H1 (cell line): ENCODE measurements at regions not wholly inside any gene's neighbourhood (a gene's known extent, or its start where the extent isn't known, plus 50 kb on each side); places are given as distances from the start of the nearest gene placed in this dataset.

Source experiments
- HDAC6 ChIP-seq: IDR thresholded peaks from one replicate; pipeline ENCODE4 v1.7.1; 2012; ENCODE audit warnings: low read depth, mild to moderate bottlenecking, inconsistent platforms, low read length, moderate library complexity
- JUND ChIP-seq: IDR thresholded peaks from 2 replicates; pipeline ENCODE4 v1.6.1; 2011; ENCODE audit warnings: mild to moderate bottlenecking, improper control_type of control experiment, low read length
- SIRT6 ChIP-seq: IDR thresholded peaks from one replicate; pipeline ENCODE4 v1.7.1; 2012; ENCODE audit warnings: low read length, inconsistent platforms
- TF ChIP-seq, protein P1 (sequence below): fragments of 300-600 bp; sonication (generic); IDR thresholded peaks from 2 replicates; pipeline ENCODE4 v1.7.1; 2012; ENCODE audit warnings: low read length, moderate library complexity, mild to moderate bottlenecking, inconsistent platforms; ENCODE audit not compliant: insufficient replicate concordance

DNA sequence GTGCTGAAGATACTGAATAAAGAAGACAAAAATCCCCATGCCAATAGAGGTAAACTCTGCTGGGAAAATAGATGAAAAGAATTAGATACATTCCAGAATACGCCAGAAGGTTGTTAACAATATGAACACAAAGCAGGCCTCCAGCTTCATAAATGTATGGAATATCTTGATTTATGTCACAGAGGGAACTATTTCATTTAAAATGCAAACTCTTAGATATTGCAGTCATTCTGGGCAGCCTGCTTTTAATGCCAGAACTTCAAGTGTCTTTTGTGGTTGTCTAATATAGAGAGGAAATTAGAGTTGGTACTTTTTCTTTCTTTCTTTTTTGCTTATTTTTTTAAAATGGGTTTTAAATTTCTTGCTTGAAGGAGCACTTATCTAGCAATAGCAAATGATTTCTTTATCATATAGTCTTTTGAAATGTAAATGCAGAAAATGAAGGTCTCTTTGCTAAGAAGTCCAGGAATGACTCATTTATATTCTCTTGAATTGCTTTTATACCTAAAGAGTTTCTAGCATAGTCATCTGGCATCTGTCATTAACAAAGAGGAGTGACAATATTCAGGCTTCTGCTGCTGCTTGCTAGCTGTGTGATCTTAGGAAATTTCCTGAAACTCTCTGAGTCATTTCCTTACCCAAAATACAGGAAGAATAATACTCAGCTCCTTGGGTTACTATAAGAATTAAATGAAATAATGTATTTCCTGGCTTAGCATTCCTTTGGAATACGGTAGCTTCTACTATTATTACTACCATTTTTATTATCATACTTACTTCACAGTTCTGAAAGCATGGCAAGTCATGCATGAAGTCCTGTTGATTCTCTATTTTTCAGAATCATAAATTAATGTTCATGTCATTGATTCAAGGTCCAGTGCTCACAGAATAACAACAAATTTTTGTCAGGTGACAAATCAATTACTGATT lies 527.6 kb downstream of the DIPK2A start (continued):
- TF ChIP-seq, protein P1, sequence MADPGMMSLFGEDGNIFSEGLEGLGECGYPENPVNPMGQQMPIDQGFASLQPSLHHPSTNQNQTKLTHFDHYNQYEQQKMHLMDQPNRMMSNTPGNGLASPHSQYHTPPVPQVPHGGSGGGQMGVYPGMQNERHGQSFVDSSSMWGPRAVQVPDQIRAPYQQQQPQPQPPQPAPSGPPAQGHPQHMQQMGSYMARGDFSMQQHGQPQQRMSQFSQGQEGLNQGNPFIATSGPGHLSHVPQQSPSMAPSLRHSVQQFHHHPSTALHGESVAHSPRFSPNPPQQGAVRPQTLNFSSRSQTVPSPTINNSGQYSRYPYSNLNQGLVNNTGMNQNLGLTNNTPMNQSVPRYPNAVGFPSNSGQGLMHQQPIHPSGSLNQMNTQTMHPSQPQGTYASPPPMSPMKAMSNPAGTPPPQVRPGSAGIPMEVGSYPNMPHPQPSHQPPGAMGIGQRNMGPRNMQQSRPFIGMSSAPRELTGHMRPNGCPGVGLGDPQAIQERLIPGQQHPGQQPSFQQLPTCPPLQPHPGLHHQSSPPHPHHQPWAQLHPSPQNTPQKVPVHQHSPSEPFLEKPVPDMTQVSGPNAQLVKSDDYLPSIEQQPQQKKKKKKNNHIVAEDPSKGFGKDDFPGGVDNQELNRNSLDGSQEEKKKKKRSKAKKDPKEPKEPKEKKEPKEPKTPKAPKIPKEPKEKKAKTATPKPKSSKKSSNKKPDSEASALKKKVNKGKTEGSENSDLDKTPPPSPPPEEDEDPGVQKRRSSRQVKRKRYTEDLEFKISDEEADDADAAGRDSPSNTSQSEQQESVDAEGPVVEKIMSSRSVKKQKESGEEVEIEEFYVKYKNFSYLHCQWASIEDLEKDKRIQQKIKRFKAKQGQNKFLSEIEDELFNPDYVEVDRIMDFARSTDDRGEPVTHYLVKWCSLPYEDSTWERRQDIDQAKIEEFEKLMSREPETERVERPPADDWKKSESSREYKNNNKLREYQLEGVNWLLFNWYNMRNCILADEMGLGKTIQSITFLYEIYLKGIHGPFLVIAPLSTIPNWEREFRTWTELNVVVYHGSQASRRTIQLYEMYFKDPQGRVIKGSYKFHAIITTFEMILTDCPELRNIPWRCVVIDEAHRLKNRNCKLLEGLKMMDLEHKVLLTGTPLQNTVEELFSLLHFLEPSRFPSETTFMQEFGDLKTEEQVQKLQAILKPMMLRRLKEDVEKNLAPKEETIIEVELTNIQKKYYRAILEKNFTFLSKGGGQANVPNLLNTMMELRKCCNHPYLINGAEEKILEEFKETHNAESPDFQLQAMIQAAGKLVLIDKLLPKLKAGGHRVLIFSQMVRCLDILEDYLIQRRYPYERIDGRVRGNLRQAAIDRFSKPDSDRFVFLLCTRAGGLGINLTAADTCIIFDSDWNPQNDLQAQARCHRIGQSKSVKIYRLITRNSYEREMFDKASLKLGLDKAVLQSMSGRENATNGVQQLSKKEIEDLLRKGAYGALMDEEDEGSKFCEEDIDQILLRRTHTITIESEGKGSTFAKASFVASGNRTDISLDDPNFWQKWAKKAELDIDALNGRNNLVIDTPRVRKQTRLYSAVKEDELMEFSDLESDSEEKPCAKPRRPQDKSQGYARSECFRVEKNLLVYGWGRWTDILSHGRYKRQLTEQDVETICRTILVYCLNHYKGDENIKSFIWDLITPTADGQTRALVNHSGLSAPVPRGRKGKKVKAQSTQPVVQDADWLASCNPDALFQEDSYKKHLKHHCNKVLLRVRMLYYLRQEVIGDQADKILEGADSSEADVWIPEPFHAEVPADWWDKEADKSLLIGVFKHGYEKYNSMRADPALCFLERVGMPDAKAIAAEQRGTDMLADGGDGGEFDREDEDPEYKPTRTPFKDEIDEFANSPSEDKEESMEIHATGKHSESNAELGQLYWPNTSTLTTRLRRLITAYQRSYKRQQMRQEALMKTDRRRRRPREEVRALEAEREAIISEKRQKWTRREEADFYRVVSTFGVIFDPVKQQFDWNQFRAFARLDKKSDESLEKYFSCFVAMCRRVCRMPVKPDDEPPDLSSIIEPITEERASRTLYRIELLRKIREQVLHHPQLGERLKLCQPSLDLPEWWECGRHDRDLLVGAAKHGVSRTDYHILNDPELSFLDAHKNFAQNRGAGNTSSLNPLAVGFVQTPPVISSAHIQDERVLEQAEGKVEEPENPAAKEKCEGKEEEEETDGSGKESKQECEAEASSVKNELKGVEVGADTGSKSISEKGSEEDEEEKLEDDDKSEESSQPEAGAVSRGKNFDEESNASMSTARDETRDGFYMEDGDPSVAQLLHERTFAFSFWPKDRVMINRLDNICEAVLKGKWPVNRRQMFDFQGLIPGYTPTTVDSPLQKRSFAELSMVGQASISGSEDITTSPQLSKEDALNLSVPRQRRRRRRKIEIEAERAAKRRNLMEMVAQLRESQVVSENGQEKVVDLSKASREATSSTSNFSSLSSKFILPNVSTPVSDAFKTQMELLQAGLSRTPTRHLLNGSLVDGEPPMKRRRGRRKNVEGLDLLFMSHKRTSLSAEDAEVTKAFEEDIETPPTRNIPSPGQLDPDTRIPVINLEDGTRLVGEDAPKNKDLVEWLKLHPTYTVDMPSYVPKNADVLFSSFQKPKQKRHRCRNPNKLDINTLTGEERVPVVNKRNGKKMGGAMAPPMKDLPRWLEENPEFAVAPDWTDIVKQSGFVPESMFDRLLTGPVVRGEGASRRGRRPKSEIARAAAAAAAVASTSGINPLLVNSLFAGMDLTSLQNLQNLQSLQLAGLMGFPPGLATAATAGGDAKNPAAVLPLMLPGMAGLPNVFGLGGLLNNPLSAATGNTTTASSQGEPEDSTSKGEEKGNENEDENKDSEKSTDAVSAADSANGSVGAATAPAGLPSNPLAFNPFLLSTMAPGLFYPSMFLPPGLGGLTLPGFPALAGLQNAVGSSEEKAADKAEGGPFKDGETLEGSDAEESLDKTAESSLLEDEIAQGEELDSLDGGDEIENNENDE, result no peak
- TF ChIP-seq HDAC6 (no peak), JUND (no peak), SIRT6 (no peak)
